PFSK-1 (cell line): ENCODE measurements at regions not wholly inside any gene's neighbourhood (a gene's known extent, or its start where the extent isn't known, plus 50 kb on each side); places are given as distances from the start of the nearest gene placed in this dataset.

ENCODE experiments used
- FOXP2 ChIP-seq: optimal IDR thresholded peaks from 2 replicates; pipeline ENCODE3; 2011; ENCODE audit warnings: borderline replicate concordance, control low read depth, inconsistent platforms; ENCODE audit not compliant: insufficient read depth; ENCODE audit errors: extremely low read length, extremely low read depth
- POLR2AphosphoS5 ChIP-seq: IDR thresholded peaks from 2 replicates; pipeline ENCODE4 v1.6.1; 2012; ENCODE audit warnings: low read depth, mild to moderate bottlenecking, control low read depth, low read length, moderate library complexity
- REST ChIP-seq, 2 experiments: IDR thresholded peaks; 2 replicates each; pipeline versions ENCODE4 v1.6.1 to v1.8.0; 2011 to 2012; ENCODE audit warnings: low read depth in 2 of 2, low read length in 2 of 2, control low read depth in 1 of 2, inconsistent platforms in 1 of 2, mild to moderate bottlenecking in 1 of 2, moderate library complexity in 1 of 2; ENCODE audit not compliant: insufficient read depth in 1 of 2
- SIN3A ChIP-seq: IDR thresholded peaks from 2 replicates; pipeline ENCODE4 v1.6.1; 2012; ENCODE audit warnings: mild to moderate bottlenecking, low read length, moderate library complexity, borderline replicate concordance; ENCODE audit not compliant: insufficient read depth

- TF ChIP-seq REST (IDR thresholded peaks at IDR 0.05; ENCODE audit: insufficient read depth in 1 of 2, low read depth in 2 of 2, low read length in 2 of 2) = no peak
- no peak for TF ChIP-seq SIN3A
- no peak for TF ChIP-seq POLR2AphosphoS5
- no peak for TF ChIP-seq FOXP2
Measured at GRCh38 chr7:119351320-119351719, 921.7 kb upstream of the KCND2 start.
